Heart right ventricle (tissue), 16 donors: ENCODE measurements at regions not wholly inside any gene's neighbourhood (a gene's known extent, or its start where the extent isn't known, plus 50 kb on each side); places are given as distances from the start of the nearest gene placed in this dataset.
A peak's percentile ranks its signal among the peaks of the same experiment; 100 is the strongest.

ENCODE experiments used
- ATAC-seq, 8 donors: fragments of 200-7000 bp; cut with Tn5 transposase; one replicate each; pipeline ENCODE4 v1.9.1; 2020; ENCODE audit warnings: mild to moderate bottlenecking in 8 of 8, moderate library complexity in 8 of 8, moderate number of reproducible peaks in 1 of 8
- DNase-seq, 2 donors: peaks; one replicate each; pipeline ENCODE4 v3.0.0-alpha.2; 2020
- H3K27ac ChIP-seq, 10 donors: fragments of 200-600 bp; sonication (generic) in 2 of 10; one replicate each; pipeline versions ENCODE4 v1.5.0 to v1.8.0; 2020 to 2022; ENCODE audit warnings: mild to moderate bottlenecking in 3 of 10
- H3K27me3 ChIP-seq, 7 donors: fragments of 200-600 bp; one replicate each; pipeline ENCODE4 v1.8.0; 2021 to 2022; ENCODE audit warnings: mild to moderate bottlenecking in 2 of 7
- H3K36me3 ChIP-seq, 9 donors: fragments of 200-600 bp; sonication (generic) in 1 of 9; one replicate each; pipeline versions ENCODE4 v1.5.0 to v1.8.0; 2020 to 2022; ENCODE audit warnings: mild to moderate bottlenecking in 2 of 9
- H3K4me1 ChIP-seq, 9 donors: fragments of 200-600 bp; sonication (generic) in 1 of 9; one replicate each; pipeline versions ENCODE4 v1.5.0 to v1.8.0; 2020 to 2022; ENCODE audit warnings: mild to moderate bottlenecking in 4 of 9
- H3K4me3 ChIP-seq, 10 donors: fragments of 200-600 bp; sonication (generic) in 2 of 10; one replicate each; pipeline versions ENCODE4 v1.5.0 to v1.8.0; 2020 to 2022; ENCODE audit warnings: mild to moderate bottlenecking in 7 of 10, moderate library complexity in 2 of 10
- H3K9me3 ChIP-seq, 11 donors: fragments of 200-600 bp in 10 of 11; sonication (generic) in 2 of 11; one replicate each; pipeline versions ENCODE4 v1.5.0 to v1.8.0; 2013 to 2022; ENCODE audit warnings: mild to moderate bottlenecking in 2 of 11, control low read depth in 1 of 11, moderate library complexity in 1 of 11
- WGBS, 2 donors: extraction: QIAGEN DNeasy Blood & Tissue Kit; methylation state at CpG; one replicate each; pipeline ENCODE4 v1.1.7; 2013; ENCODE audit warnings: inconsistent platforms in 1 of 2; 5-methylcytosine and 5-hydroxymethylcytosine counted together
- intact Hi-C, 10 donors: fragments of 100-400 bp; cut with DNase I; formaldehyde crosslinking; loops; one replicate each; pipeline versions ENCODE4 v1.11.1 to v1.14.2; 2022
- TF ChIP-seq, protein P1 (sequence below), 9 donors: fragments of 200-600 bp; sonication (generic) in 2 of 9; IDR thresholded peaks; one replicate each; pipeline versions ENCODE4 v1.5.0 to v1.8.0; 2021 to 2022; ENCODE audit warnings: antibody characterized with exemption in 9 of 9, mild to moderate bottlenecking in 5 of 9, moderate library complexity in 1 of 9
- donor health status: Arrhythmogenic right ventricular cardiomyopathy.
- donor health status: ischemic (EF 13 %, LVEDD 7.1; RV severe dilation, severe dysfunction).
- donor health status: healthy with polysubstance abuse.
- donor health status: DM: no; HTN: yes; CAD: no.
- donor health status: DM: no; HTN: no; CAD: no.
- donor health status: ischemic (EF 25% LVEDD 6.9; RV normal size, moderate dysfunction).
- donor health status: ischemic (EF 25% LVEDD 5.7; RV mildly dilated, moderate dysfunction).
- donor health status: healthy.
- donor health status: DM: yes; HTN: yes; CAD: no.
- donor health status: Ischemic cardiomyopathy.
- donor health status: ischemic (EF 35%, LVEDD 5.7; RV mildly dilated, moderate dysfunction).
- donor health status: nonischemic (EF 11% LVEDD 7.7; RV severe dilation, severe dysfunction).
- donor health status: DM: yes; HTN: yes; CAD: no.
- donor health status: PGD.
- donor health status: ischemic (EF 29% LVEDD 5.4; RV normal size, mild dysfunction).
- donor health status: nonischemic (EF 23%, LVEDD 6.1; RV moderate dilation, normal function).

GRCh38 chr5:90020575-90021538, 388.7 kb downstream of the CETN3 start:
- Histone ChIP-seq H3K27ac (peak overlapping the region in 5 of 10 donors; percentile 9 to 83 (median 51)), H3K36me3 (no peaks in the 10 kb centered on the region), H3K9me3 (no peaks in the 10 kb centered on the region), H3K4me3 (peak overlapping the region in 7 of 10 donors; percentile 13 to 46 (median 39)), H3K4me1 (peaks cover 0 to 23% (median 0%) of the 10 kb centered on the region in 9 donors), H3K27me3 (no peaks in the 10 kb centered on the region)
- intact Hi-C loops: no loop called here
- DNase-seq (no peak), ATAC-seq (peak in 6 of 8 donors; percentile 39 to 72 (median 61))
- TF ChIP-seq, protein P1, sequence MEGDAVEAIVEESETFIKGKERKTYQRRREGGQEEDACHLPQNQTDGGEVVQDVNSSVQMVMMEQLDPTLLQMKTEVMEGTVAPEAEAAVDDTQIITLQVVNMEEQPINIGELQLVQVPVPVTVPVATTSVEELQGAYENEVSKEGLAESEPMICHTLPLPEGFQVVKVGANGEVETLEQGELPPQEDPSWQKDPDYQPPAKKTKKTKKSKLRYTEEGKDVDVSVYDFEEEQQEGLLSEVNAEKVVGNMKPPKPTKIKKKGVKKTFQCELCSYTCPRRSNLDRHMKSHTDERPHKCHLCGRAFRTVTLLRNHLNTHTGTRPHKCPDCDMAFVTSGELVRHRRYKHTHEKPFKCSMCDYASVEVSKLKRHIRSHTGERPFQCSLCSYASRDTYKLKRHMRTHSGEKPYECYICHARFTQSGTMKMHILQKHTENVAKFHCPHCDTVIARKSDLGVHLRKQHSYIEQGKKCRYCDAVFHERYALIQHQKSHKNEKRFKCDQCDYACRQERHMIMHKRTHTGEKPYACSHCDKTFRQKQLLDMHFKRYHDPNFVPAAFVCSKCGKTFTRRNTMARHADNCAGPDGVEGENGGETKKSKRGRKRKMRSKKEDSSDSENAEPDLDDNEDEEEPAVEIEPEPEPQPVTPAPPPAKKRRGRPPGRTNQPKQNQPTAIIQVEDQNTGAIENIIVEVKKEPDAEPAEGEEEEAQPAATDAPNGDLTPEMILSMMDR (IDR thresholded peaks at IDR 0.05): no peak
- 74 to 79% methylated on average over 5 of the region's 5 CpGs for WGBS, 2 donors

- WGBS, 2 donors: 91 to 92% methylated on average over 3 of the region's 3 CpGs
- DNase-seq (no peak), ATAC-seq (no peak)
- no peaks in the 10 kb centered on the region for H3K9me3 ChIP-seq
- intact Hi-C loops: no loop called here
- no peaks in the 10 kb centered on the region for H3K27me3 ChIP-seq
- no peak overlapping the region for H3K4me3 ChIP-seq
- peaks cover 0 to 31% (median 2%) of the 10 kb centered on the region in 9 donors for H3K4me1 ChIP-seq
- H3K27ac ChIP-seq: no peak overlapping the region
- TF ChIP-seq, protein P1 (IDR thresholded peaks at IDR 0.05): no peak
- H3K36me3 ChIP-seq: no peaks in the 10 kb centered on the region
Measured at GRCh38 chr5:90017239-90017638, 392.3 kb downstream of the CETN3 start.

DNA sequence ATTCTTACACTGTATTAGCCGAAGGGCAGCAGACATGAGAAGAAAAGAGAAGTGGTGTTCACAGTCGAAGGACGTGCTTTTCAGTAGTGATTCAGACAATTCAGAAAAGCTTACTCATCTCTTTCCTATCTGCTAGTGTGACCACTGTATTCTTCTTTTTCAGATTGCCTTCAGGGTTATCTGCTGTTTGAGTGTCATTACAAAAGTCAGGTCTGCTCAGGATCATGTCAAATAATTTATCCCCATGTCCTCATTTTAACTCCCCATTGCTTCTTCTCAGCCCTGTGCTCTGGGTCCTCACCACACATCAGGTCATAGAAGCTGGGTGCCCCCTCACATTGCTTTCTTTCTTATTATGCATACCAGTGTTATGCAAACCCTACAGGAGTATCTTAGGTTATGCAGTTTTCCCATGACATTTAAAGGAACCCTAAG, 394.0 kb downstream of the CETN3 start:
- peaks cover 0 to 17% (median 0%) of the 10 kb centered on the region in 9 donors for H3K4me1 ChIP-seq
- TF ChIP-seq, protein P1 (IDR thresholded peaks at IDR 0.05): no peak
- H3K27ac ChIP-seq: peak overlapping the region in 1 of 10 donors; percentile 31
- DNase-seq: no peak
- intact Hi-C loops: no loop called here
- no peaks in the 10 kb centered on the region for H3K27me3 ChIP-seq
- H3K36me3 ChIP-seq: no peaks in the 10 kb centered on the region
- ATAC-seq: peak in 6 of 8 donors; percentile 7 to 67 (median 47)
- WGBS, 2 donors: 33 to 43% methylated on average over 3 of the region's 3 CpGs
- no peak overlapping the region for H3K4me3 ChIP-seq
- H3K9me3 ChIP-seq: no peaks in the 10 kb centered on the region

GRCh38 chr5:90014420-90014819, 395.1 kb downstream of the CETN3 start:
- DNase-seq (no peak), ATAC-seq (no peak)
- intact Hi-C loops: no loop called here
- no peaks in the 10 kb centered on the region for H3K9me3 ChIP-seq
- H3K27me3 ChIP-seq: no peaks in the 10 kb centered on the region
- H3K27ac ChIP-seq: no peak overlapping the region
- H3K4me3 ChIP-seq: no peak overlapping the region
- no peaks in the 10 kb centered on the region for H3K36me3 ChIP-seq
- TF ChIP-seq, protein P1 (IDR thresholded peaks at IDR 0.05): no peak
- H3K4me1 ChIP-seq: peaks cover 0 to 14% (median 0%) of the 10 kb centered on the region in 9 donors
